K562 (cell line): ENCODE measurements at regions not wholly inside any gene's neighbourhood (a gene's known extent, or its start where the extent isn't known, plus 50 kb on each side); places are given as distances from the start of the nearest gene placed in this dataset.
"Not testable (repeated sequence)": the region's sequence is repeated elsewhere in the genome, so short reads cannot be mapped to it uniquely, and the experiment has no call there.

Experiments
- ATF3 ChIP-seq, 2 experiments: fragments of 450-650 bp in 1 of 2; sonication (generic) in 1 of 2; formaldehyde crosslinking in 1 of 2; IDR thresholded peaks in 1 of 2; conservative IDR thresholded peaks in 1 of 2; 2 replicates each; pipeline versions ENCODE4 v1.6.1 to v1.8.1; 2016 to 2023; ENCODE audit warnings: mild to moderate bottlenecking in 2 of 2, moderate library complexity in 2 of 2, inconsistent platforms in 1 of 2, missing genetic modification reagents in 1 of 2
- CTCF ChIP-seq, 3 experiments: IDR thresholded peaks in 2 of 3; conservative IDR thresholded peaks in 1 of 3; 2 replicates each; pipeline ENCODE4 v1.5.1; 2011 to 2012; ENCODE audit warnings: low read length in 3 of 3, mild to moderate bottlenecking in 3 of 3, control low read depth in 2 of 3, improper control_type of control experiment in 1 of 3, inconsistent platforms in 1 of 3, low read depth in 1 of 3, mixed read lengths in 1 of 3, moderate library complexity in 1 of 3; ENCODE audit not compliant: insufficient read depth in 2 of 3
- HDAC8 ChIP-seq: fragments of 450-650 bp; IDR thresholded peaks from 2 replicates; pipeline ENCODE4 v1.6.1; 2016; ENCODE audit warnings: mild to moderate bottlenecking, missing genetic modification characterization, moderate library complexity, missing compliant biosample characterization
- MTA3 ChIP-seq: fragments of 450-650 bp; formaldehyde crosslinking; IDR thresholded peaks from 2 replicates; pipeline ENCODE4 v1.6.1; 2017; ENCODE audit warnings: mild to moderate bottlenecking, borderline replicate concordance
- POLR2AphosphoS2 ChIP-seq: IDR thresholded peaks from 2 replicates; pipeline ENCODE4 v1.6.1; 2012; ENCODE audit warnings: low read length, improper control_type of control experiment
- PTRF ChIP-seq: fragments of 450-650 bp; IDR thresholded peaks from 2 replicates; pipeline ENCODE4 v1.6.1; 2016; ENCODE audit warnings: mild to moderate bottlenecking, missing genetic modification characterization, missing compliant biosample characterization
- SP1 ChIP-seq: sonication (generic); formaldehyde crosslinking; IDR thresholded peaks from 2 replicates; pipeline ENCODE4 v1.8.1; 2022; ENCODE audit warnings: mild to moderate bottlenecking, missing genetic modification reagents
- ZNF23 ChIP-seq: fragments of 250-450 bp; sonication (Bioruptor Pico); IDR thresholded peaks from 2 replicates; pipeline ENCODE4 v1.4.0; 2020; ENCODE audit warnings: mild to moderate bottlenecking
- ZNF644 ChIP-seq: fragments of 200-800 bp; sonication (Bioruptor generic); IDR thresholded peaks from 2 replicates; pipeline ENCODE4 v1.6.1; 2016; ENCODE audit warnings: low read depth, missing genetic modification characterization, missing compliant biosample characterization

- TF ChIP-seq SP1 (CRISPR knock-in tag); HDAC8 (tag); PTRF; CTCF (IDR thresholded peaks at IDR 0.05 in 2 of 3, conservative IDR thresholded peaks at IDR 0.05 in 1 of 3; ENCODE audit: insufficient read depth in 2 of 3, low read depth in 1 of 3, low read length in 3 of 3); POLR2AphosphoS2; MTA3; ZNF23 (CRISPR knock-in tag); ATF3 (IDR thresholded peaks at IDR 0.05); ATF3 (CRISPR knock-in tag; conservative IDR thresholded peaks at IDR 0.05); ZNF644 (tag): not testable (repeated sequence)
These were observed 247.9 kb upstream of the FAM240B start for GRCh38 chr9:38967866-38968265.
